Breast epithelium (tissue), 3 donors: ENCODE measurements at regions not wholly inside any gene's neighbourhood (a gene's known extent, or its start where the extent isn't known, plus 50 kb on each side); places are given as distances from the start of the nearest gene placed in this dataset.

ENCODE experiments used
- CTCF ChIP-seq, 3 donors: fragments of 450-650 bp; IDR thresholded peaks; one replicate each; pipeline ENCODE4 v1.5.1; 2016 to 2017; ENCODE audit warnings: antibody characterized with exemption in 3 of 3, mild to moderate bottlenecking in 3 of 3, moderate library complexity in 3 of 3
- POLR2A ChIP-seq: fragments of 450-650 bp; IDR thresholded peaks from one replicate; pipeline ENCODE4 v1.6.1; 2016; ENCODE audit warnings: antibody characterized with exemption, mild to moderate bottlenecking, moderate library complexity
- POLR2AphosphoS5 ChIP-seq, 3 donors: sonication (generic); formaldehyde crosslinking; IDR thresholded peaks; one replicate each; pipeline ENCODE4 v1.6.1; 2017; ENCODE audit warnings: antibody characterized with exemption in 3 of 3

- no peak for TF ChIP-seq CTCF (IDR thresholded peaks at IDR 0.05)
- TF ChIP-seq POLR2AphosphoS5 (IDR thresholded peaks at IDR 0.05), result no peak
- TF ChIP-seq POLR2A, result no peak
Measured at GRCh38 chr9:87113874-87114273, 166.6 kb upstream of the GAS1 start.
